Adipocyte (in vitro differentiated cells): ENCODE measurements at regions not wholly inside any gene's neighbourhood (a gene's known extent, or its start where the extent isn't known, plus 50 kb on each side); places are given as distances from the start of the nearest gene placed in this dataset.

Experiments used
- DNase-seq: peaks from one replicate; pipeline ENCODE4 v3.0.0-alpha.2; 2015; ENCODE audit warnings: low read depth
- H3K27me3 ChIP-seq: replicated peaks from 2 replicates; pipeline ENCODE4 v1.7.0; 2013; ENCODE audit warnings: mild to moderate bottlenecking, low read length, moderate library complexity; ENCODE audit not compliant: control insufficient read depth, insufficient read depth
- H3K36me3 ChIP-seq: 2 replicates; pipeline ENCODE4 v1.7.0; 2013; ENCODE audit warnings: low read length, mild to moderate bottlenecking, moderate library complexity; ENCODE audit not compliant: control insufficient read depth, insufficient read depth, severe bottlenecking
- H3K4me1 ChIP-seq: 2 replicates; pipeline ENCODE4 v1.7.0; 2013; ENCODE audit warnings: mild to moderate bottlenecking, low read length, moderate library complexity; ENCODE audit not compliant: control insufficient read depth, insufficient read depth
- H3K4me3 ChIP-seq: 2 replicates; pipeline ENCODE4 v1.7.0; 2013; ENCODE audit warnings: mild to moderate bottlenecking, low read length, moderate library complexity
- H3K9ac ChIP-seq: 2 replicates; pipeline ENCODE4 v1.7.0; 2013; ENCODE audit warnings: mild to moderate bottlenecking, low read length, moderate library complexity
- H3K9me3 ChIP-seq: 2 replicates; pipeline ENCODE4 v1.7.0; 2013; ENCODE audit warnings: mild to moderate bottlenecking, low read length, moderate library complexity; ENCODE audit not compliant: control insufficient read depth

DNA sequence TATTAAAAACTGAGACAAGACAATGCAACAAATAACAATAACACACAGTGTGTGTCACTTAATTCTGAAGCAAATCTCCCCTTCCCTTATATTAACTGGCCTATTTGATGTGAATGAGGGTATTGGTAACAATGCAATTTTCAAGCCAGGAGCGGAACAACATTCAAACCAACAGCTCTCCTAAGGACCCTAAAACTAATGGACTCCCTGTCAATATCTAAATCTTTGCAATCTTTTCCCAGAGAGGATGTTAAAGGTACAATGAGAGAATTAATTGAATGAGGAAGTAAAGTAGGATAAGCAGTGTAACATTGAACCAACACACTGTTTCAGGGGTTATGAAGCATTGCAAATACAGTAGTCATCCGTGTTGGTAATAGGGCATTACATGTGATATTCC lies 311.7 kb downstream of the HTR1A start:
- H3K4me3 ChIP-seq: no peak overlapping the region
- no peak for DNase-seq
- no peaks in the 10 kb centered on the region for H3K36me3 ChIP-seq
- H3K9me3 ChIP-seq: no peaks in the 10 kb centered on the region
- no peaks in the 10 kb centered on the region for H3K27me3 ChIP-seq
- H3K9ac ChIP-seq: no peak overlapping the region
- no peaks in the 10 kb centered on the region for H3K4me1 ChIP-seq

DNA sequence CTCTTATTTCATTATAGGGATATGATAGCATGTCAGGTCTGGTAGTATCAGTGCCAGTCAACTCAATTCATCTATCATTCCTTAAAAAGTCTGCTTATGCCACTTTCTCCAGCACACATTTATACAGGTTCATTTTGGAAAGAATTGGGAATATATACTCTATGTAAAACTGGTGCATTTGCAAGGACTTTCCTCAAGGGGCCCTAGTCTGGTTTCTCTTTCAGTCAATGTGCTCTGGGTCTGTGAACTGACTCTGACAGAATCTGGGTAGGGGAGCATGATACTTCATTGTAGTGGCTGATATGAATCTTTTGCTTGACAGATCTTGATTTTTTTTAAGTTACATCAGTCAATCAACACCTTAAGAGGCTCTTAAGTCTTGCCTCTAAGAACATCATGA lies 313.9 kb downstream of the HTR1A start:
- no peak overlapping the region for H3K9ac ChIP-seq

DNA sequence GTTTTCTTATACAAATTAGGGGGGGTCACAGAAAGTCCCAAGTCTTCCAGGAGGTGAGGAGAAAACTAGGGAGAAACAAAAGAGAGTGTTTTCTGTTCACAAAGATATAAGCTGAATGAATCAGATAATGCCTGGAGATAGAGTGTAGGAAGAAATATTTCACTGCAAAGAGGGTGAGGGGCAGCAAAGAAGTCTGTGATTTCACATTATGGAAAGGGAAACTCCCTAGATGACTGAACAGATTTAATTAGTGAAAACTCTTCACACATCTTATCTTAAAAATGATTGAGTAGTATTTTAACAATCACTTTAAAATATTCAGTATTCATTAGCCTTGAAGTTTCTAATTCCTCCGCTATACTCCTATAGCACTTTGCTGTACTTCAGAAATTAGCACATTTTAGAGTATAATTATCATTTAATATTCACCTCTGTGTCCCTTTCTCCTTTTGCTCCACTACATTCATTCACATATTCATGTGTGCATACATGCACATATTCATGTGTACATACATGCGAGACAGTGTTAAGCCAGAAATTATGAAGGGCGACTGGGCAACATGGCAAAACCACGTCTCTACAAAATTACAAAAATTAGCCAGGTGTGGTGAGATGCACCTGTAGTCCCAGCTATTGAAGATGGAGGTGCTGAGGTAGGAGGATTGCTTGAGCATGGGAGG lies 332.2 kb downstream of the HTR1A start:
- no peak overlapping the region for H3K9ac ChIP-seq
- H3K36me3 ChIP-seq: no peaks in the 10 kb centered on the region
- H3K4me3 ChIP-seq: no peak overlapping the region
- H3K27me3 ChIP-seq: no peaks in the 10 kb centered on the region
- no peak for DNase-seq
- no peaks in the 10 kb centered on the region for H3K4me1 ChIP-seq
- no peaks in the 10 kb centered on the region for H3K9me3 ChIP-seq

More for the DNA sequence above, 313.9 kb downstream of the HTR1A start:
- Histone ChIP-seq H3K4me1 (no peaks in the 10 kb centered on the region), H3K4me3 (no peak overlapping the region), H3K36me3 (no peaks in the 10 kb centered on the region), H3K27me3 (no peaks in the 10 kb centered on the region), H3K9me3 (no peaks in the 10 kb centered on the region)
- DNase-seq: no peak

DNA sequence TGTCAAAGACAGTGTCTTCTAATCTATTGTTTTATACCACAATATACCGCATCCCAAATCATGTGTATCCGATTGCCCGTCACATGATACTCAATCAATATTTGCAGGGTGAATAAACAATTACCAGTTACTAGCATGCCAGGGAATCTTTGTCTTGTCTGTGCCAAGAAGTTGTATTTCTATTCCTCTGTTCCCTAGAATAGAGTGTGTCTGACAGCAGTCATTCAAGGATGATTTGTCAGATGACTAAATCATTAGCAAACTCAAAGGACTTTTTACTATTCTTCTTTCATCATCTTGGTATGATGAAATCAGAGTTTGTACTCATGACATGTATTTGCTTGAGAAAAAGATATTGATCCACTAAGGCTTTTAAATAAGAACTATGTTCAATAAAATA lies 348.8 kb downstream of the HTR1A start:
- Histone ChIP-seq H3K4me3 (no peak overlapping the region), H3K4me1 (no peaks in the 10 kb centered on the region), H3K36me3 (no peaks in the 10 kb centered on the region), H3K9ac (no peak overlapping the region), H3K9me3 (no peaks in the 10 kb centered on the region), H3K27me3 (no peaks in the 10 kb centered on the region)
- no peak for DNase-seq

DNA sequence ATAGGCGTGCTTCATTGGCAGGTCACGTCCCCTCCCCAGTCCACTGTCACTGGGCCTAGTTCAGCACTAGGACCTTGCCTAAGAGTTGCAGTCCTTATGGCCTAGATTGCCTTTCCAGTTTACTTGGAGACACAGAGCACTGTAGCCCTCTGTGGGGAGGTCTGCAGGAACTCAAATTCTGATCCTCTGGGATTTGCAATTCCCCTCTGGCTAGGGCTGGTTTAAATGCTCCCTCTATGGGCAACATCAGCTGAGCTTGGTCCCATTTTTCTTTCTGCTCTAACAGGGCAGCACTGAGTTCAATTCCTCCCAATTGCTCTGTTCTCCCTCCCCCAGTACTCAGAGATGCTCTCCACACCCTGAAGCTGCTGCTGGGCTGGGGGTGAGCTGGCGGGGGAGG lies 358.2 kb downstream of the HTR1A start:
- no peak for DNase-seq
- H3K4me3 ChIP-seq: no peak overlapping the region

DNA sequence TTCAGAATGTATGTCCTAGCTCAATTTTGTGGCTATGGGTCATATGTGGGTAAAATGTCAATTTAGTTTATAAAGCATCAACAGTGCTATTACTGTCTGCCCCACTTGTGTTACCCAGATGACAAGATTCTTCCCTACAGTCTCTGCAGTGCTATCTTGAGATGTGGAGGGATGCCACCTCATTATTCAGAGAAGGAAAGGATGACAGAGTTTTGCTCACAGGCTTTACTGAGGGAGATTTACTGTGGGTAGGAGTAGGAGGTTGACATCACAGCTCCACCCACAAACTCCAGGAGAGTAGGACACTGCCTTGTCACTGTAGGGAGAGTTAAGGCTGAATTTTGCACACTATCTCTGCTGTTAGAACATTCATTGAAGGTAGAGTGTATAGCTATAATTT lies 359.3 kb downstream of the HTR1A start:
- no peak for DNase-seq
- Histone ChIP-seq H3K9ac (no peak overlapping the region), H3K36me3 (no peaks in the 10 kb centered on the region), H3K4me3 (no peak overlapping the region), H3K9me3 (no peaks in the 10 kb centered on the region), H3K4me1 (no peaks in the 10 kb centered on the region), H3K27me3 (no peaks in the 10 kb centered on the region)

More for the DNA sequence above, 358.2 kb downstream of the HTR1A start:
- no peak overlapping the region for H3K9ac ChIP-seq
- no peaks in the 10 kb centered on the region for H3K36me3 ChIP-seq
- H3K27me3 ChIP-seq: no peaks in the 10 kb centered on the region
- H3K9me3 ChIP-seq: no peaks in the 10 kb centered on the region
- no peaks in the 10 kb centered on the region for H3K4me1 ChIP-seq

DNA sequence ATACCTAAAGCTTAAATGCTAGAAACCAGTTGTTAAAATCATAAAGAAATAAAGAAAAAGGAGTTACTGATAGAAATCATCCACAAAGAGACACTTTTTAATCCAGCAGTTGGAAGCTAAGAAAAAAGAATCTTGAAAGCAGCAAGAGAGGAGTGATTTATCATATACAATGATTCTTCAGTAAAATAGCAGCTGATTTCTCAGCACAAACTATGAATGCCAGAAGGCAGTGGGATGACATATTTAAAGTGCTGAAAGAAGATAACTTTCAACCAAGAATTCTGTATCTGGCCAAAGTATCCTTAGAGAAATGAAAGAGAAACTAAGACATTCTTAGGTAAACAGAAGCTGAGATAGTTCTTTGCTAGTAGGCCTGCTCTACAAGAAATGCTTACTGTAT lies 366.0 kb downstream of the HTR1A start:
- DNase-seq: no peak
- Histone ChIP-seq H3K4me1 (no peaks in the 10 kb centered on the region), H3K27me3 (no peaks in the 10 kb centered on the region), H3K4me3 (no peak overlapping the region), H3K9ac (no peak overlapping the region), H3K9me3 (peaks cover 23% of the 10 kb centered on the region), H3K36me3 (no peaks in the 10 kb centered on the region)

DNA sequence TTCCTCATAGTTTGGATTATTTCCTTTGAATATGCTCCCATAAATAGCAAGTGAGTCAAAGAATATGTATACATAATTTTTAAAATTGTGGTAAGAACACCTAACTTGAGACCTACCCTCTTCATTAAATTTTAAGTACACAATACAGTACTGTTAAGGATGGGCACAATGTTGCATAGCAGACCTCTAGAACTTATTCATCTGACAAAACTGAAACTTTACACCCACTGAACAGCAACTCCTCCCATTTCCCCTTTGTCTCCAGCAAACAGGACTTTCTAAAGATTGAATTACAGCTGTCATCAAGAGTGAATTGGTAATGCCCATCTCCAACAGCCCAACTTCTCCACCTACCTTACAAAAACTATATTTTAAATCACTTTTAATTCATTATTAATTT lies 388.9 kb downstream of the HTR1A start:
- no peaks in the 10 kb centered on the region for H3K36me3 ChIP-seq
- no peaks in the 10 kb centered on the region for H3K27me3 ChIP-seq
- H3K4me1 ChIP-seq: no peaks in the 10 kb centered on the region
- no peak for DNase-seq
- H3K4me3 ChIP-seq: no peak overlapping the region
- H3K9me3 ChIP-seq: no peaks in the 10 kb centered on the region
- H3K9ac ChIP-seq: no peak overlapping the region

DNA sequence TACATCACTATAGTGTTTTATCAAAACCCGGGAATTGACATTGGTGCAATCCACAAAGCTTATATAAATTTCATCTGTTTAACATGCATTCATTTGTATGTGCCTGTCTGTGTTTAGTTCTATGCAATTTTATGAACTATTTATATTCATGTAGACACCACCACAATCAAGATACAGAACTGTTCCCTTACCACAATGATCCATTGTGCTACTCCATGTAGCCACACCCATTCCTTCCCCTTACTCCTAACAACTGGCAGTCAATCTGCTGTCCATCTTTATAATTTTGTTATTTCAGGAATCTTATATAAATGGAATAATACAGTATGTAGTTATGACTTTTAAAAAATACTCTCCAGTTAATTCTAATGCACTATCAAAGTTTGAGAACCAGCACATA lies 389.5 kb downstream of the HTR1A start:
- Histone ChIP-seq H3K27me3 (no peaks in the 10 kb centered on the region), H3K9me3 (no peaks in the 10 kb centered on the region), H3K4me1 (no peaks in the 10 kb centered on the region), H3K36me3 (no peaks in the 10 kb centered on the region), H3K9ac (no peak overlapping the region), H3K4me3 (no peak overlapping the region)
- no peak for DNase-seq

DNA sequence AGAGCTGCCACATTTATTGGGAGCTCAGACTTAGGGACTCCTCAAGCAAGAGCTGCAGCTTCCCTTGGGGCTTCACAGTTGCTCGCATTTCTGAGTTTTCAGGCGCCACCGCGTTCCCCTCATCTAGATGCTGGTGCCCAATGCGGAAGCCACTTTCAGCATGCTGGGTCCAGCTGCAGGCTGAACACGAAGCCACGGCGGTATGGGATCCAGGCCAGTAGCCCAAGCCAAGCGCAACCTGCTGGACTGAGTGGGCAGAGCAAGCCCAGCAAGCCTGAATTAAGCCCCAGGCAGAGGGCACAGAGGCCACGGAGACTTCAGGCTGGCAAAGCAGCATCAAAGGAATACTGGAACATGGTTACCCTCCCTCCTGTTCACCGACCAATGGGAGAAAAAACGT lies 391.5 kb downstream of the HTR1A start:
- Histone ChIP-seq H3K36me3 (no peaks in the 10 kb centered on the region), H3K9me3 (no peaks in the 10 kb centered on the region), H3K4me3 (no peak overlapping the region), H3K27me3 (no peaks in the 10 kb centered on the region), H3K4me1 (no peaks in the 10 kb centered on the region), H3K9ac (no peak overlapping the region)
- no peak for DNase-seq

DNA sequence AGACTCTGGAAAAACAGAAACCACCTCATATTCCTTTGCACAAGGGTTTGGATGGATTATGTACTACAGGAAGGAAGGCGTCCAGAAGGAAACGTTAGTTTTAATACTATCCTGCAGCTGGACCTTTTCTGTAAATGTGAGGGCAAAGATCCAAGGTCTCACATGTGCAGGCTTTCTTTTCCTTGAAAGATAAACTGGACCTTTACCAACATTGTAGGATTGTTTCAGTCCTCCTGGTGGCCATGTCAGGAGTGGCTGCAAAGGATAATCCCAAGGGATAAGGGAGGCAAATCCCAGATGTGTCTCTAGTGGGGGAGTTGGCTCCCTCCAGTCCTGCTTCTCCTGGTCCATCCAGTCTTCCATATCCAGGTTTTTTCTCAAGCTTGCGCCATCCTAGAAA lies 397.5 kb downstream of the HTR1A start:
- Histone ChIP-seq H3K9me3 (peaks cover 5% of the 10 kb centered on the region), H3K4me1 (no peaks in the 10 kb centered on the region), H3K9ac (no peak overlapping the region), H3K27me3 (no peaks in the 10 kb centered on the region), H3K36me3 (no peaks in the 10 kb centered on the region), H3K4me3 (no peak overlapping the region)
- no peak for DNase-seq
